ENCODE measurements at regions not wholly inside any gene's neighbourhood (a gene's known extent, or its start where the extent isn't known, plus 50 kb on each side); places are given as distances from the start of the nearest gene placed in this dataset.
"Not testable (repeated sequence)": the region's sequence is repeated elsewhere in the genome, so short reads cannot be mapped to it uniquely, and the experiment has no call there.

DNA sequence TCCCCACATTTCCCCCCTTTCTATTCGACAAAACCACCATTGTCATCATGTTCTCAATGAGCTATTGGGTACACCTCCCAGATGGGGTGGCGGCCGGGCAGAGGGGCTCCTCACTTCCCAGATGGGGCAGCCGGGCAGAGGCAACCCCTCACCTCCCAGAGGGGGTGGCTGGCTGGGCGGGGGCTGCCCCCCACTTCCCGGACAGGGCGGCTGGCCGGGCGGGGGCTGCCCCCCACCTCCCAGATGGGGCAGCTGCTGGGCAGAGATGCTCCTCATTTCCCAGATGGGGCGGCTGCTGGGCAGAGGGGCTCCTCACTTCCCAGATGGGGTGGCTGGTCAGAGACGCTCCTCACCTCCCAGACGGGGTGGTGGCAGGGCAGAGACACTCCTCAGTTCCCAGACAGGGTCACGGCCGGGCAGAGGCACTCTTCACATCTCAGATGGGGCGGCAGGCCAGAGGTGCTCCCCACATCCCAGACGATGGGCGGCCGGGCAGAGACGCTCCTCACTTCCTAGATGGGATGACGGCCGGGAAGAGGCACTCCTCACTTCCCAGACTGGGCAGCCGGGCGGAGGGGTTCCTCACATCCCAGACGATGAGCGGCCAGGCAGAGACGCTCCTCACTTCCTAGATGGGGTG, 221.5 kb downstream of the NNT start:
- TF ChIP-seq CTCF (IDR thresholded peaks at IDR 0.05); POLR2AphosphoS5 (IDR thresholded peaks at IDR 0.05; ENCODE audit: low read depth, low read length); REST (IDR thresholded peaks at IDR 0.05; ENCODE audit: insufficient read depth in 1 of 2, low read depth in 2 of 2, low read length in 1 of 2); SIN3A (IDR thresholded peaks at IDR 0.05; ENCODE audit: borderline replicate concordance, insufficient read depth, low read depth, low read length): not testable (repeated sequence)
